ENCODE measurements at regions not wholly inside any gene's neighbourhood (a gene's known extent, or its start where the extent isn't known, plus 50 kb on each side); places are given as distances from the start of the nearest gene placed in this dataset.
A peak's percentile ranks its signal among the peaks of the same experiment; 100 is the strongest.
"Not testable (repeated sequence)": the region's sequence is repeated elsewhere in the genome, so short reads cannot be mapped to it uniquely, and the experiment has no call there.

DNA sequence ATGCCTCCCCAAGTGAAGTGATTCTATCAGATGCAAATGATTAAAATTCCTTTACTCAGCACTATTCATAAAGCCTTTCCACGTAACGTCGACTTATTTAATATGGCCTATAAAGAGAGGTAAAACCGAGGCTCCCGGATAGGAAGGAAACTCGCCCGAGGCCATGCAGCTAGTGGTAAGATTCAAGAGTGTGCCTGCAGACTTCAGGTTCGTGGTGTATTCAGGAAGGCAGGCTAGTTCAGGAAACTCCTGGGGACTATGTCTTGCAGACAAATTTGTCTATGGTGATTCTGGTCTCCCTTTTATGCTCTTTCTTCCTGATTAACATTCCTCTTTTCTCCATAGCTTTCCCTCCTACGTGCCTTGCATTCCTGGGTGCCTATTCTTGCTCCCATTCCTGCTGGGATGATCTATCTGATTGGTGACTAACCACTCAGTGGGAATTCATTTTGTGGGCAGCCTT lies 150.7 kb downstream of the SST start:
- no peak overlapping the region for H3K4me3 ChIP-seq (ENCODE audit: low read length)
- H3K4me1 ChIP-seq (ENCODE audit: control insufficient read depth, insufficient read depth, low read length), result no peaks in the 10 kb centered on the region
- H3K27me3 ChIP-seq (ENCODE audit: control insufficient read depth, insufficient read depth, low read length), result no peaks in the 10 kb centered on the region
- 67% methylated on average over 6 of the region's 9 CpGs for WGBS (ENCODE audit: insufficient coverage)
- no peak for DNase-seq
- no peaks in the 10 kb centered on the region for H3K36me3 ChIP-seq (ENCODE audit: control insufficient read depth, insufficient read depth, low read length)
- no peak overlapping the region for H3K27ac ChIP-seq (ENCODE audit: low read length)
- H3K9me3 ChIP-seq (replicated peaks; ENCODE audit: control insufficient read depth, low read depth, low read length), result no peaks in the 10 kb centered on the region

- DNase-seq, result no peak
- Histone ChIP-seq H3K36me3 (ENCODE audit: control insufficient read depth, insufficient read depth, low read length) (no peaks in the 10 kb centered on the region), H3K4me1 (ENCODE audit: control insufficient read depth, insufficient read depth, low read length) (no peaks in the 10 kb centered on the region), H3K4me3 (ENCODE audit: low read length) (no peak overlapping the region), H3K9me3 (replicated peaks; ENCODE audit: control insufficient read depth, low read depth, low read length) (no peaks in the 10 kb centered on the region), H3K27ac (ENCODE audit: low read length) (no peak overlapping the region), H3K27me3 (ENCODE audit: control insufficient read depth, insufficient read depth, low read length) (no peaks in the 10 kb centered on the region)
- WGBS (ENCODE audit: insufficient coverage), result 78% methylated on average over 2 of the region's 3 CpGs
Measured at GRCh38 chr3:187518616-187519015, 150.4 kb downstream of the RTP4 start.

- WGBS (ENCODE audit: insufficient coverage), result 20% methylated on average over 1 of the region's 2 CpGs
- H3K4me3 ChIP-seq (ENCODE audit: low read length), result no peak overlapping the region
- H3K27ac ChIP-seq (ENCODE audit: low read length), result no peak overlapping the region
- DNase-seq, result no peak
- H3K36me3 ChIP-seq (ENCODE audit: control insufficient read depth, insufficient read depth, low read length), result no peaks in the 10 kb centered on the region
- H3K4me1 ChIP-seq (ENCODE audit: control insufficient read depth, insufficient read depth, low read length), result no peaks in the 10 kb centered on the region
- H3K9me3 ChIP-seq (replicated peaks; ENCODE audit: control insufficient read depth, low read depth, low read length), result no peaks in the 10 kb centered on the region
- H3K27me3 ChIP-seq (ENCODE audit: control insufficient read depth, insufficient read depth, low read length), result no peaks in the 10 kb centered on the region
Measured at GRCh38 chr3:187518207-187518606, 150.0 kb downstream of the RTP4 start.

- WGBS (ENCODE audit: insufficient coverage), result 69% methylated on average over 3 of the region's 8 CpGs
- Histone ChIP-seq H3K27ac (ENCODE audit: low read length) (no peak overlapping the region), H3K27me3 (ENCODE audit: control insufficient read depth, insufficient read depth, low read length) (no peaks in the 10 kb centered on the region), H3K4me3 (ENCODE audit: low read length) (no peak overlapping the region), H3K4me1 (ENCODE audit: control insufficient read depth, insufficient read depth, low read length) (no peaks in the 10 kb centered on the region), H3K36me3 (ENCODE audit: control insufficient read depth, insufficient read depth, low read length) (no peaks in the 10 kb centered on the region), H3K9me3 (replicated peaks; ENCODE audit: control insufficient read depth, low read depth, low read length) (peaks cover 3% of the 10 kb centered on the region)
- DNase-seq, result no peak
Measured at GRCh38 chr3:187516446-187517185, 148.4 kb downstream of the RTP4 start.

- WGBS (ENCODE audit: insufficient coverage), result 85% methylated on average over 2 of the region's 5 CpGs
- Histone ChIP-seq H3K4me1 (ENCODE audit: control insufficient read depth, insufficient read depth, low read length) (no peaks in the 10 kb centered on the region), H3K27ac (ENCODE audit: low read length) (no peak overlapping the region), H3K36me3 (ENCODE audit: control insufficient read depth, insufficient read depth, low read length) (no peaks in the 10 kb centered on the region), H3K27me3 (ENCODE audit: control insufficient read depth, insufficient read depth, low read length) (no peaks in the 10 kb centered on the region), H3K9me3 (replicated peaks; ENCODE audit: control insufficient read depth, low read depth, low read length) (peaks cover 3% of the 10 kb centered on the region), H3K4me3 (ENCODE audit: low read length) (no peak overlapping the region)
- no peak for DNase-seq
Measured at GRCh38 chr3:187507905-187508304, 139.7 kb downstream of the RTP4 start.

DNA sequence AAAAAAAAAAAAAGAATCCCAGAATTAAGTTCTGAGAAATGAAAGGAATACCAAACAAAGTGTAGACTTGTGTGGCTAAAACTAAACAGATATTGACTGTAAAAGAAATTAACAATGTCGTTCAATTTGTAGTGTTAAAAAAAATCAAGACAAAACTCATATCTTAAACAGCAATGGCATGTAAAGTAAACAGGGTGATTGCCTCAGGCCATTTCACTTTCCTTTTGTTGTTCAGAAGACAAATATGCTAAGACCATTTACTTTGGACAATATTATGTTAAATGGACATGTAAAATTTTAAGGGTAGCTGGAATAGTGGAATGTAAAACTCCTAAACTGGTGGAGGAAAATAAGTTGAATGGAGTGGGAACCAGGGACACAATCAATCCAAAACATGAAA lies 139.1 kb downstream of the RTP4 start:
- Histone ChIP-seq H3K4me1 (ENCODE audit: control insufficient read depth, insufficient read depth, low read length) (no peaks in the 10 kb centered on the region), H3K36me3 (ENCODE audit: control insufficient read depth, insufficient read depth, low read length) (no peaks in the 10 kb centered on the region), H3K27ac (ENCODE audit: low read length) (no peak overlapping the region), H3K9me3 (replicated peaks; ENCODE audit: control insufficient read depth, low read depth, low read length) (no peaks in the 10 kb centered on the region), H3K27me3 (ENCODE audit: control insufficient read depth, insufficient read depth, low read length) (no peaks in the 10 kb centered on the region), H3K4me3 (ENCODE audit: low read length) (no peak overlapping the region)
- no peak for DNase-seq
- no CpG with 5 or more reads among the region's 1 CpG for WGBS (ENCODE audit: insufficient coverage)

GRCh38 chr3:187504435-187504834 lies 136.2 kb downstream of the RTP4 start:
- Histone ChIP-seq H3K4me1 (ENCODE audit: control insufficient read depth, insufficient read depth, low read length) (no peaks in the 10 kb centered on the region), H3K27ac (ENCODE audit: low read length) (no peak overlapping the region), H3K36me3 (ENCODE audit: control insufficient read depth, insufficient read depth, low read length) (no peaks in the 10 kb centered on the region), H3K9me3 (replicated peaks; ENCODE audit: control insufficient read depth, low read depth, low read length) (no peaks in the 10 kb centered on the region), H3K27me3 (ENCODE audit: control insufficient read depth, insufficient read depth, low read length) (no peaks in the 10 kb centered on the region), H3K4me3 (ENCODE audit: low read length) (no peak overlapping the region)
- no peak for DNase-seq
- no CpG with 5 or more reads among the region's 3 CpGs for whole genome bisulfite sequencing (ENCODE audit: insufficient coverage)

GRCh38 chr3:187498211-187498724 lies 130.1 kb downstream of the RTP4 start:
- peak; percentile 5 for DNase-seq
- Histone ChIP-seq H3K27ac (ENCODE audit: low read length) (no peak overlapping the region), H3K27me3 (ENCODE audit: control insufficient read depth, insufficient read depth, low read length) (no peaks in the 10 kb centered on the region), H3K36me3 (ENCODE audit: control insufficient read depth, insufficient read depth, low read length) (no peaks in the 10 kb centered on the region), H3K4me1 (ENCODE audit: control insufficient read depth, insufficient read depth, low read length) (no peaks in the 10 kb centered on the region), H3K4me3 (ENCODE audit: low read length) (no peak overlapping the region), H3K9me3 (replicated peaks; ENCODE audit: control insufficient read depth, low read depth, low read length) (no peaks in the 10 kb centered on the region)
- 30% methylated on average over 1 of the region's 3 CpGs for WGBS (ENCODE audit: insufficient coverage)

GRCh38 chr3:187497052-187497451 lies 128.9 kb downstream of the RTP4 start:
- DNase-seq, result no peak
- Histone ChIP-seq H3K36me3 (ENCODE audit: control insufficient read depth, insufficient read depth, low read length) (no peaks in the 10 kb centered on the region), H3K27me3 (ENCODE audit: control insufficient read depth, insufficient read depth, low read length) (no peaks in the 10 kb centered on the region), H3K9me3 (replicated peaks; ENCODE audit: control insufficient read depth, low read depth, low read length) (peaks cover 2% of the 10 kb centered on the region), H3K27ac (ENCODE audit: low read length) (no peak overlapping the region), H3K4me3 (ENCODE audit: low read length) (no peak overlapping the region), H3K4me1 (ENCODE audit: control insufficient read depth, insufficient read depth, low read length) (no peaks in the 10 kb centered on the region)
- no CpG with 5 or more reads among the region's 1 CpG for WGBS (ENCODE audit: insufficient coverage)

DNA sequence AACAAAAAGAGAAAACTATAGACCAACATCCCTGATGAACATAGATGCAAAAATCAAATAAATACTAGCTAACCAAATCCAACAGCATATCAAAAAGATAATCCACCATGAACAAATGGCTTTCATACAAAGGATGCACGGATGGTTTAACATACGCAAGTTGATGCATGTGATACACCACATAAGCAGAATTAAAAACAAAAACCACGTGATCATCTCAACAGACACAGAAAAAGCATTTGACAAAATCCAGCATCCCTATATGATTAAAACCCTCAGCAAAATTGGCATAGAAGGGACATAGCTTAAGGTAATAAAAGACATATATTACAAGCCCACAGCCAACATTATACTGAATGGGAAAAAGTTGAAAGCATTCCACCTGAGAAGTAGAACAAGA lies 125.9 kb downstream of the RTP4 start:
- WGBS (ENCODE audit: insufficient coverage), result no CpG with 5 or more reads among the region's 3 CpGs
- H3K27ac ChIP-seq (ENCODE audit: low read length); H3K4me1 ChIP-seq (ENCODE audit: control insufficient read depth, insufficient read depth, low read length); H3K36me3 ChIP-seq (ENCODE audit: control insufficient read depth, insufficient read depth, low read length); H3K27me3 ChIP-seq (ENCODE audit: control insufficient read depth, insufficient read depth, low read length); H3K4me3 ChIP-seq (ENCODE audit: low read length); DNase-seq; H3K9me3 ChIP-seq (replicated peaks; ENCODE audit: control insufficient read depth, low read depth, low read length): not testable (repeated sequence)

Measured in muscle of leg (tissue), 3 donors.